ENCODE measurements at regions not wholly inside any gene's neighbourhood (a gene's known extent, or its start where the extent isn't known, plus 50 kb on each side); places are given as distances from the start of the nearest gene placed in this dataset.

- ChIA-PET CTCF (no interaction called here), POLR2A (no interaction called here)
- H3K27me3 Mint-ChIP-seq: no peaks in the 10 kb centered on the region
- DNase-seq: no peak
- H3K9me3 Mint-ChIP-seq: no peaks in the 10 kb centered on the region
- H3K4me1 Mint-ChIP-seq: no peaks in the 10 kb centered on the region
- no peak overlapping the region for H3K27ac Mint-ChIP-seq
- H3K36me3 Mint-ChIP-seq (ENCODE audit: low read depth): no peaks in the 10 kb centered on the region
- no peak overlapping the region for H3K4me3 Mint-ChIP-seq
These were observed 58.0 kb upstream of the COL24A1 start for GRCh38 chr1:86214605-86215004.

DNA sequence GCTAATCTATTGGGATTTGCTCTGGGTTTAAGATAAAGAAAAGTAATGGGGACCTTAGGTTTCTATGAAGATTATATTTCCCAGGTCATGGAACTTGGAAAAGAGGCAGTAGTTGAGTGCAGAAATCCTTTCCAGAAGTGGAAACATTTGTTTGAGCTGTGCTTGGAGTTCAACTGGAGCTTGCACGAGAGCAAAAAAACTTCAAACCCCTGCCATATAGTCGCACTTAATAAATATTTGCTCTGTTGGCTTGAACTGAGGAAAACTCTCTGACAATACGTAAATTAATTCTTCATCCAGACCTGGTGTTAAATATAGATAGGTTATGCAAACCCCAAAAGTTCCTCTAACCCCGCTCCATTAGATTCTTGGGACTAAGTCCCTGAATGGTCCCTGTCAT, 52.8 kb upstream of the COL24A1 start:
- Mint-ChIP-seq H3K4me1 (no peaks in the 10 kb centered on the region), H3K36me3 (ENCODE audit: low read depth) (no peaks in the 10 kb centered on the region), H3K27me3 (no peaks in the 10 kb centered on the region), H3K9me3 (no peaks in the 10 kb centered on the region), H3K27ac (no peak overlapping the region), H3K4me3 (no peak overlapping the region)
- ChIA-PET CTCF (no interaction called here), POLR2A (no interaction called here)
- no peak for DNase-seq

DNA sequence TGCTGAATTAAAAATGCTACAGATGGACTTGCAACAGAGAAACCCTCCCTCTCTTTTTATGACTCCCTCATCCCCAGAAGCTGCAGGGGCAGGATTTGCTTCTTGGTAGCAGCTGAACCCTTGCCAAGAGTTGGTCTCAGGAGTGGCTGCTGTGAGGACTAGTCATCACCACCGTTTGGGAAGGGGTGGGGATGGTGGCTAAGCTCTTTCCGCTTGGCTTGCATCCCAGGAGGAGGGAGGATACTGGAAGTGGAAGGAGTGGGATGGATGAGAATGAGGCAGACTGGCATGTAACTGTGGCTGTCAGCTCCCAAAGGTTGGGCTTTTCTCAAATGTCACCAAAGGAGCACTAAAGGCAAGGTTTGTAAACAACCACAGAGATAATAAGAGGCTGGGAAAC, 50.8 kb upstream of the COL24A1 start:
- Mint-ChIP-seq H3K27me3 (no peaks in the 10 kb centered on the region), H3K36me3 (ENCODE audit: low read depth) (no peaks in the 10 kb centered on the region), H3K4me1 (no peaks in the 10 kb centered on the region), H3K9me3 (no peaks in the 10 kb centered on the region), H3K4me3 (no peak overlapping the region), H3K27ac (no peak overlapping the region)
- ChIA-PET CTCF (no interaction called here), POLR2A (no interaction called here)
- no peak for DNase-seq

Data from activated CD4-positive, alpha-beta memory T cell treated with anti-CD3 and anti-CD28 coated beads, Interleukin-2, amount 10 ng/mL, durations not matched to agents 7 days and 5 days (primary cell).